Stomach (tissue), 8 donors: ENCODE measurements at regions not wholly inside any gene's neighbourhood (a gene's known extent, or its start where the extent isn't known, plus 50 kb on each side); places are given as distances from the start of the nearest gene placed in this dataset.
"Not testable (repeated sequence)": the region's sequence is repeated elsewhere in the genome, so short reads cannot be mapped to it uniquely, and the experiment has no call there.

Source experiments
- DNase-seq, 2 donors: peaks; one replicate each; pipeline versions ENCODE4 v3.0.0 to v3.0.0-alpha.2; 2013 to 2019
- H3K27ac ChIP-seq, 5 donors: fragments of 200-600 bp in 4 of 5; sonication (generic) in 4 of 5; one replicate each; pipeline ENCODE4 v1.5.1; 2013 to 2019; ENCODE audit warnings: mild to moderate bottlenecking in 1 of 5, moderate library complexity in 1 of 5
- H3K27me3 ChIP-seq, 3 donors: fragments of 200-600 bp; sonication (generic); one replicate each; pipeline ENCODE4 v1.5.1; 2017 to 2019; ENCODE audit warnings: mixed run types in 1 of 3
- H3K36me3 ChIP-seq, 4 donors: fragments of 200-600 bp; sonication (generic); 1 replicate in 3 of 4; 2 replicates in 1 of 4; pipeline ENCODE4 v1.5.1; 2016 to 2019
- H3K4me1 ChIP-seq, 4 donors: fragments of 200-600 bp; sonication (generic); one replicate each; pipeline ENCODE4 v1.5.1; 2016 to 2019
- H3K4me3 ChIP-seq, 4 donors: fragments of 200-600 bp; sonication (generic) in 3 of 4; one replicate each; pipeline ENCODE4 v1.5.1; 2016 to 2019; ENCODE audit warnings: mild to moderate bottlenecking in 1 of 4
- H3K9me3 ChIP-seq, 4 donors: fragments of 200-600 bp; sonication (generic); one replicate each; pipeline ENCODE4 v1.5.1; 2016 to 2019
- CTCF ChIP-seq, 7 experiments: fragments of 450-650 bp in 4 of 7; fragments of 200-600 bp in 3 of 7; sonication (generic) in 3 of 7; IDR thresholded peaks; one replicate each; pipeline ENCODE4 v1.5.1; 2016 to 2019; ENCODE audit warnings: antibody characterized with exemption in 7 of 7, control low read depth in 2 of 7, mild to moderate bottlenecking in 1 of 7
- EP300 ChIP-seq: sonication (generic); formaldehyde crosslinking; IDR thresholded peaks from one replicate; pipeline ENCODE4 v1.6.1; 2017; ENCODE audit warnings: antibody characterized with exemption
- POLR2A ChIP-seq, 4 donors: fragments of 450-650 bp; IDR thresholded peaks; one replicate each; pipeline ENCODE4 v1.6.1; 2016; ENCODE audit warnings: antibody characterized with exemption in 4 of 4, control low read depth in 2 of 4, mild to moderate bottlenecking in 1 of 4, moderate library complexity in 1 of 4
- POLR2AphosphoS5 ChIP-seq, 3 donors: sonication (generic); formaldehyde crosslinking; IDR thresholded peaks; one replicate each; pipeline ENCODE4 v1.6.1; 2016; ENCODE audit warnings: antibody characterized with exemption in 3 of 3
- WGBS, 5 donors: extraction: QIAGEN DNeasy Blood & Tissue Kit in 3 of 5; methylation state at CpG; one replicate each; pipeline versions ENCODE4 v1.1.5 to v1.1.7; 2013 to 2018; 5-methylcytosine and 5-hydroxymethylcytosine counted together
- intact Hi-C: fragments of 100-400 bp; cut with DNase I; formaldehyde crosslinking; loops from one replicate; pipeline ENCODE4 v1.15.1; 2023; ENCODE audit warnings: low total_unique reads
- donor health status: healthy with polysubstance abuse.
- donor health status: Bipolar disorder and iron deficiency.
- donor health status: healthy.

GRCh38 chr13:90493667-90494066, 853.8 kb upstream of the MIR17HG start:
- WGBS, 5 donors: 61 to 81% (median 69%) methylated on average over 2 of the region's 2 CpGs
- Histone ChIP-seq H3K9me3 (peaks cover 0 to 31% (median 14%) of the 10 kb centered on the region in 4 donors), H3K27ac (no peak overlapping the region), H3K4me1 (no peaks in the 10 kb centered on the region), H3K4me3 (no peak overlapping the region), H3K27me3 (no peaks in the 10 kb centered on the region), H3K36me3 (no peaks in the 10 kb centered on the region)
- no peak for TF ChIP-seq POLR2A (IDR thresholded peaks at IDR 0.05)
- no peak for TF ChIP-seq EP300
- no peak for TF ChIP-seq POLR2AphosphoS5 (IDR thresholded peaks at IDR 0.05)
- no peak for TF ChIP-seq CTCF (IDR thresholded peaks at IDR 0.05)
- DNase-seq: no peak
- intact Hi-C loops: no loop called here

GRCh38 chr13:90494849-90495248, 852.6 kb upstream of the MIR17HG start:
- intact Hi-C loops, H3K4me1 ChIP-seq, H3K27ac ChIP-seq, H3K36me3 ChIP-seq, H3K27me3 ChIP-seq, H3K4me3 ChIP-seq, DNase-seq: not testable (repeated sequence)
- H3K9me3 ChIP-seq: peaks cover 0 to 26% (median 14%) of the 10 kb centered on the region in 4 donors
- WGBS, 5 donors: 94 to 99% (median 96%) methylated on average over 15 to 27 of the region's 27 CpGs

- no peaks in the 10 kb centered on the region for H3K4me1 ChIP-seq
- no peak overlapping the region for H3K27ac ChIP-seq
- H3K36me3 ChIP-seq: no peaks in the 10 kb centered on the region
- TF ChIP-seq CTCF (IDR thresholded peaks at IDR 0.05): no peak
- TF ChIP-seq POLR2A (IDR thresholded peaks at IDR 0.05): no peak
- no peak for TF ChIP-seq POLR2AphosphoS5 (IDR thresholded peaks at IDR 0.05)
- no peak for TF ChIP-seq EP300
- H3K27me3 ChIP-seq: no peaks in the 10 kb centered on the region
- H3K4me3 ChIP-seq: no peak overlapping the region
- intact Hi-C loops: no loop called here
- DNase-seq: no peak
- H3K9me3 ChIP-seq: peaks cover 0 to 21% (median 9%) of the 10 kb centered on the region in 4 donors
- WGBS, 5 donors: 26 to 59% (median 41%) methylated on average over 1 of the region's 1 CpG
These were observed 849.4 kb upstream of the MIR17HG start for GRCh38 chr13:90498096-90498495.

DNA sequence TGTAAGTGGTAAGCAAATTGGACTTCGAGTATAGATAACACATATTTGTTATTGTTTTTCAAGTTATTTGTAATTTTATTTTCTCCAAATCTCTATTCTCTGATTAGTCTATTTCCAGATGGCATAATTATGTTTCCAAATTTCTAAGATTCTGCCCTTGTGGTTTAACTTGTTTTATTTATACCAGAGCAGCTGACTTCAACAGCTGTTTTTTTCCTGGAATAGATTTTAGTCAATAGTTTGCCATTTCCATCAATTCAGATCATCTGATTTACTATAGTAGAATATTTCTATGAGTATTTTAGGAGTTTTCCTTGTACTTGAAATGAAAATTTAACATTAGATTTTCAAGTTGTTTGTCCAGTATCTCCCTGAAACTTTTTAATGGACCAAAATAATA, 848.7 kb upstream of the MIR17HG start:
- H3K9me3 ChIP-seq: peaks cover 0 to 14% (median 8%) of the 10 kb centered on the region in 4 donors
- 0 to 33% (median 24%) methylated on average over 1 of the region's 1 CpG for WGBS, 5 donors
- no peaks in the 10 kb centered on the region for H3K27me3 ChIP-seq
- H3K4me1 ChIP-seq: no peaks in the 10 kb centered on the region
- no peak for TF ChIP-seq EP300
- TF ChIP-seq CTCF (IDR thresholded peaks at IDR 0.05): no peak
- no peak for TF ChIP-seq POLR2A (IDR thresholded peaks at IDR 0.05)
- TF ChIP-seq POLR2AphosphoS5 (IDR thresholded peaks at IDR 0.05): no peak
- DNase-seq: no peak
- H3K36me3 ChIP-seq: no peaks in the 10 kb centered on the region
- no peak overlapping the region for H3K4me3 ChIP-seq
- no peak overlapping the region for H3K27ac ChIP-seq
- intact Hi-C loops: no loop called here

- H3K27ac ChIP-seq: no peak overlapping the region
- H3K9me3 ChIP-seq: no peaks in the 10 kb centered on the region
- no peak overlapping the region for H3K4me3 ChIP-seq
- intact Hi-C loops: no loop called here
- no peaks in the 10 kb centered on the region for H3K4me1 ChIP-seq
- H3K27me3 ChIP-seq: no peaks in the 10 kb centered on the region
- 38 to 61% (median 42%) methylated on average over 2 of the region's 2 CpGs for WGBS, 5 donors
- TF ChIP-seq EP300 (no peak), POLR2A (IDR thresholded peaks at IDR 0.05) (no peak), CTCF (IDR thresholded peaks at IDR 0.05) (no peak), POLR2AphosphoS5 (IDR thresholded peaks at IDR 0.05) (no peak)
- H3K36me3 ChIP-seq: no peaks in the 10 kb centered on the region
- no peak for DNase-seq
These were observed 846.9 kb upstream of the MIR17HG start for GRCh38 chr13:90500569-90500968.
